ENCODE measurements at regions not wholly inside any gene's neighbourhood (a gene's known extent, or its start where the extent isn't known, plus 50 kb on each side); places are given as distances from the start of the nearest gene placed in this dataset.
"Not testable (repeated sequence)": the region's sequence is repeated elsewhere in the genome, so short reads cannot be mapped to it uniquely, and the experiment has no call there.

DNA sequence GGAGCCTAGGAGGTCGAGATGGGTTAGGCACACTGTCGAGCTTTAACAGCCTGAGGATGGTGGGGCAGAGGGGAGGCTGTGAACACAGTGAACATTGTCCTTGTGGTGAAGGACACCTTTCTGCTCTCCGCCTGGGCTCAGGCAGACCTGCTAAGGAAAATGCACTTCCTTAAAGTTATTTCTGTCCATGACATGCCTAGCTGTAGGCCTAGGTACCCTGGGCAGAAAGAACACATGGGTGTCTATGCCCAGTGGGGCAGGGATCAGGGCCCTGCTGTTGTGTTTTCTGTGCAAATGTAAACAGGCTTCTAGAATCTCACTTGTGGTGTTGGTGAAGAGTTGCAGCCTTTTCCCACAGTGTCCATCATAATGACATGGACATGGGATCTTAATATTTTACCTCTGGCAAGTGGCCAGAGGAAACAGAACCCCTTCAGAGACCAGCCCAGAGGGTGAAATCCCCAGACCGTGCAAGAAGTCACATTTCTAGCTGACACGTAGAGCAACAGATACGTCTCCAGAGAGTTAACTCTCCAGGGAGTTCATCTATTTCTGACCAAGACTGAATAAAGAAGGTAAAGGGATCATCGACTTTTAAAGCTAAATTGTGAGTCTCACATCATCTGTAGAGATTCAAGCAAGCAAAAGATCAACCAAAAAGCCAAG, 79.2 kb downstream of the C9orf152 start:
- DNase-seq: no peak

DNA sequence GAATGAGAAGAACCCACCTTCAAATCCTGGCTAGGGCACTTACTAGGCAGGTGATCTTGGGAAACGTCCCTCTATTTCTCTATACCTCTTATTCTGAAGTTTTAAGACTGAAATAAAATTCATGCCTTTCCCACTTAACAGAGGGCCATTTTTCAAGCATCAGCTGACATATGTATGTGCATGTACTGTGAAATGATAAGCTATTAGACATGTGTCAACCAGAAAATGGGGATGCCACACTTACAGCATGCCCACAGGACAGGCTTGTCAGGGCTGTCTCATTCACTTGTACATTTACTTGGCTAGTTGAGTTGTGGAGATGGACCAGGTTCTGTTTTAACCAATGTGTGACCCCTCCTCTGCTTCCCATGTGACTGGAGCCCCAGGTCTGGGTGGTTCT, 78.5 kb downstream of the C9orf152 start:
- no peak for DNase-seq

DNA sequence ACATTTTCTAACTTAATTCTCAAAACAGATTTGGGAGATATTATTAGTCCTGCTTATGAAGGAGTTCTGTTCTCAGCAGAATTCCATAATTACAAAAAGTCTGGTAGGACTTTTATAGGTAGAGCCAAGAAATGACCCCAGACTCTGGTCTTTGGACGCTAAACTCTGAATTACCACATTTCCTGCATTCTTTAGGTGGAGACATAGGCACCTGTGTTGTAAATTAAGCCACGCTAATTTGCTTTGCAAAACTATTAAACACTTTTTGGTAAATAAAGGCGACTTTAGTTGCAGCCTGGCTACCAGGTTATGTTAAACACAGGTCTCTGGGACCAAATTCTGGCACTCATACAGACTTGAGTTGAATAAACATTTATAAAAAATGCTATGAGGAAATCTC, 77.7 kb downstream of the C9orf152 start:
- no peak for DNase-seq

DNA sequence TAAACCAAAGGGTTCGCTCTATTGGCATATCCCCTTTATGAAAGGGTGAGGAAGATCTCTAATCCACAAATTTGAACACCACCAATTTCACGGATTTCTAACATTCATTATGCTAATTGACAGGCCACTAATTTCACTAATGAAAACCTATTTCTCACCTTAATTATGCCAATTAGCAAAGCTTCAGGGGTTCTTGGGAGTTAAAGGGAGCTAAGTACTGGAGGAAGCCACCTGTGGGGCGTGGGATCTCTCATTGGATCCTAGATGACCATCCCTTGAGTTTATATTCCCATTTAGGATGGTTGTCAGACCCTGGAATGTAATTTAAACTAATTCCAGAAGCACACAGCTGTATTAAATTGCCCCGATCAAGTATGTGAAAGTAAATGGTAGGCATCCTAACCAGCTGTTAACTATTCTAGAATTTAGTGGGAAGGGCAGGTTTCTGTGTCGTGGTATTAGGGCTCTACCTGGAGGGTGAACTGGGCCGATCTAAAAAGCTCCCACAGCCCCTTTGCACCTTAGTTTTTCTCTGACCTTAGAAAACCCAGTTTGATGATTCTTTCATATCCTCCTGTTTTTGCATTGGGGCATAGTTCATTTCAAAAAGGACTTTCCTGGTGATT, 77.1 kb downstream of the C9orf152 start:
- DNase-seq: no peak

DNA sequence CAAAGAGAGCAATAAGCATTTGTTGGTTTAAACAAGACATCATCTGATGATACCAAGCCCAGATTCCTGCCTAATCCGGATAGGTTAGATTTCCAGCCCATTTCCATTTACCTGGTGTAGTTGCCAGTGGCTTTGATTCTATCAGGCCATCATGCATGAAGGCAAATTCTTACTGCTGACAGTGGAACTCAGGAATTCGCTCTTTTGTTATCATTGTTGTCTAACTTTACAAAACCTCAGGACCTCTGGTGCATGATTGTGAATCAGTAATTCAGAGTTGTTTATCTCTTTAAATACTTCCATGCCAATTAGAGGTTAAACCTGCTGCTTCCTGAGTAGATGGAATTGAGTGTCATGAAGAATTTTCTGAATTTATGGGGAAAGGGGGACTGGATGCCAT, 76.5 kb downstream of the C9orf152 start:
- DNase-seq: no peak

DNA sequence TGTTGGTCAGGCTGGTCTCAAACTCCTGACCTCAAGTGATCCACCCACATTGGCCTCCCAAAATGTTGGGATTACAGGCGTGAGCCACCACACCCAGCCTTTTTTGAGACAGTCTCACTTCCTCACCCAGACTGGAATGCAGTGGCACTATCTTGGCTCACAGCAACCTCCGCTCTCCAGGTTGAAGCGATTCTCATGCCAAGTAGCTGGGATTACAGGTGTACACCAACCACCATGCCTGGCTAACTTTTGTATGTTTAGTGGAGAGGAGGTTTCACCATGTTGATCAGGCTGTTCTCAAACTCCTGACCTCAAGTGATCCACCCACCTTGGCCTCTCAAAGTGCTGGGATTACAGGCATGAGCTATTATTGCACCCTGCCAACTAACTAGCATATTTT, 75.4 kb downstream of the C9orf152 start:
- not testable (repeated sequence) for DNase-seq

DNA sequence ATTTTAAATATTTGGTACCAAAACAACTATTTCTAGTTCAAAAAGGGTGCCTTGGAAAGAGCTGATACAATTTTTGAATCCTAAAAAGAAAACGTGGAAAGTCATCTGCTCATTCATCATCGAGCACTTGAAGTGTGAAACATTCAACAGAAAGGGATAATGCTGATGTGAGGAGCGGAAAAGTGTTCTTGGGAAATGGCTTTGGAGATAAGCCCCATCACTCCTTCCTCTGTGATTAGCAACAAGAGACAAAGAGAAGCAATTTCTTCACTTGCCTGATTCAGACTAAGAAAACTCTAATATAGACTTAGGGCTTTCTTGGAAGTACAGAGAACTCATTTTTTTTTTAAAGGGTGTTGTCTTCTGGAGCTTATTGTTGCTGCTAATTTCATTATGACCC, 74.9 kb downstream of the C9orf152 start:
- no peak for DNase-seq

DNA sequence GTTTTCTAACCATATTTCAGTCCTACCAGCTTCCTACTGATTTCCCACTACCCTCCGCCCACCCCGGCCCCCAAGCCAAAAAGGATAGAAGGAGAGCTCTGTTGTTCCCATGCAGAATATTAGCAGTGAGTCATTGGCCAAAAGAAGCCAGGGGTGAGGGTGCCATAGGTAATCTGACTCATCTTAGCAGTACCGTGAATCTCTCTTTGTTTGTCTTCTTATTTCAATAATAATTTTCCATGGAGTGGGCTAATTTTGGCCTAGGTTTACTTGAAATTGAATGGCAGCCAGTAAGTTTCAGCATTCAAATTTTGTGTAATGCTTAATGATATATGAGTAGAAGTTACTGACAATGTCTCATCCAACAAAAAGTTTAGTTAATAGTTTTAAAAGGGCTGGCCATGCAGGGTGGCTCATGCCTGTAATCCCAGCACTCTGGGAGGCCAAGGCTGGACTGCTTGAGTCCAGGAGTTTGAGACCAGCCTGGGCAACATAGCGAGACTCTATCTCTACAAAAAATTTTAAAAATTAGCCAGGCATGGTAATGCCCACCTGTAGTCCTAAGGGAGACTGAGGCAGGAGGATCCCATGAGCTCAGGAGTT, 74.2 kb downstream of the C9orf152 start:
- no peak for DNase-seq

DNA sequence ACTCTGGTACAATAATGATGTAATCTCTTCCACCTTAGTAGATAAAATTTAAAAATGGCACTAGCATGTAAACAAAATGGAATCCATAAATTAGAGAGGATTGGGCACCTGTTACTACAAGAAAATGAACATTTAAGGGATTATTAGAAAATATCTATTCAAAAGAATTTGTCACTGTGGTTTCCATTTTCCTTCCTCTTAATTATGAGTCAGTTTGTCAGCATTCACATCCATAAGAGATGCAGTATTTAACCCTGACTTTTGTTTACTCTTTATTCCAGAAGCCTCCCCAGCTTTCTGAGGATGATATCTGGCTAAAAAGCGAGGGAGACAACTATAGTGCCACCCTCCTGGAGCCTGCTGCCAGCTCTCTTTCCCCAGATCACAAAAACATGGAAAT, 72.1 kb downstream of the C9orf152 start:
- no peak for DNase-seq

DNA sequence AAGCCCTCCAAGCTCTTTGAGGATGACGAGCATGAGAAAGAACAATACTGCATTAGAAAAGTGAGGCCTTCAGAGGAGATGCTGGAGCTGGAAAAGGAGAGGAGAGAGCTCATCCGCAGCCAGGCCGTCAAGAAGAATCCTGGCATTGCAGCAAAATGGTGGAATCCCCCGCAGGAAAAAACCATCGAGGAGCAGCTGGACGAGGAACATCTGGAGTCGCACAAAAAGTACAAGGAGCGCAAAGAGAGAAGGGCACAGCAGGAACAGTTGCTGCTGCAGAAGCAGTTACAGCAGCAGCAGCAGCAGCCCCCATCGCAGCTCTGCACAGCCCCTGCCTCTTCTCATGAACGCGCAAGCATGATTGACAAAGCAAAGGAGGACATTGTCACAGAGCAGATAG, 71.2 kb downstream of the C9orf152 start:
- DNase-seq: no peak

DNA sequence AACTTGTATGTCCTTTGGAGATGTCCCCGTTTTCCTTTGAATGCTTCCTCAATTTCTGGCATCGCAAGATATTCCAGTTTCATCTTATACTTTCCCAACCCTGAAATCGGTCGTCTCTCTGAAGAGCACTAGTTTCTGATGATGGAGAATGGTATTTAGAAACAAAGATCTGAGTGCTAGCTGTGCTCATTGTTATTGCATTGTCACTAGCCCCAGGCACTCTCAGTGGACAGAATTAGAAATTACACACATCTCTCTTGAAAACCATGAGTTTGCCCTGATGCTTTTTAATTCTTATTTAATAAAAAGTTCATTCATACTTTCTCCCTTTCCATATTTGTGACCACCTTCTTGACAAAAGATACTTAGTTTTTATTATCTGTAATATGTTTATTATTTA, 67.7 kb downstream of the C9orf152 start:
- DNase-seq: no peak

DNA sequence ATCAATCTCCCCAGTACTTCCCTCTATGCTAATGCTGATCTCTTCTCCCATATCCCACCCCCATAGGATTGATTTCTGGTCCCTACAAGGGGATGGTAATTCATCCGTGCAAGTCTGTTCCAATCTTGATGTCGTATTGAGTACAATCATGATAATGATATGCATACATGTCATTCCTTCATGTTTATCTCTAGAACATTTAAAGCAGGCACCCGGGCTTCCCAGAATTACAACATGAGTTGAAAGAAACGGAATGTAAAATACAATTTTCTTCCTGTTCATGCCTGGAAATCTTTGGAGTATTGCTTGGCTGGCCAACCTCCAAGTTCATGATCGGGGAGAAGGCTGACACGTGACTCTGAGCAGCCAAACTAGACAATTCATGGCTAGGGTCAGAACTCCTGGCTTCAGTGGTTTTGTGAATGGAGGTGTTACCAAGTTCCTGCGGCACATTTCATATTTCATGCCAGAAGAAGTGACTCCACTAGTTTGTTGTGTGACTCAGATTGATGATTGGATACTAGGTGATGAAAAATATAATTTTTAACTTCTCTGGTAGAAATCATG, 66.6 kb downstream of the C9orf152 start:
- no peak for DNase-seq

DNA sequence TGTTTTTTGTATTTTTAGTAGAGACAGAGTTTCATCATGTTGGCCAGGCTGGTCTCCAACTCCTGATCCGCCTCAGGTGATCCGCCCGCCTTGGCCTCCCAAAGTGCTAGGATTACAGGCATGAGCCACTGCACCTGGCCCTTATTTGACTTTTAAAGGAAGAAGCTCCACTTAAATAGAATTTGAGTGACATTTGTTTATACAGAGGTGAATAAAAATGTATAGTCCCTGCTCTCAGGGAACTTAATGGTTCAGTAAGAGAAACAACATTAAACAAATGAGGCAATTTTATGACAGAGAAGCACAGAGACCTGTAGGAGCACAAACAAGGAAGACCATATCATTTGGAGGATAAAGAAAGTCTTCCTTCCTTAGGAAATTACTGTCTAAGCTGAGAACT, 65.7 kb downstream of the C9orf152 start:
- DNase-seq: no peak

DNA sequence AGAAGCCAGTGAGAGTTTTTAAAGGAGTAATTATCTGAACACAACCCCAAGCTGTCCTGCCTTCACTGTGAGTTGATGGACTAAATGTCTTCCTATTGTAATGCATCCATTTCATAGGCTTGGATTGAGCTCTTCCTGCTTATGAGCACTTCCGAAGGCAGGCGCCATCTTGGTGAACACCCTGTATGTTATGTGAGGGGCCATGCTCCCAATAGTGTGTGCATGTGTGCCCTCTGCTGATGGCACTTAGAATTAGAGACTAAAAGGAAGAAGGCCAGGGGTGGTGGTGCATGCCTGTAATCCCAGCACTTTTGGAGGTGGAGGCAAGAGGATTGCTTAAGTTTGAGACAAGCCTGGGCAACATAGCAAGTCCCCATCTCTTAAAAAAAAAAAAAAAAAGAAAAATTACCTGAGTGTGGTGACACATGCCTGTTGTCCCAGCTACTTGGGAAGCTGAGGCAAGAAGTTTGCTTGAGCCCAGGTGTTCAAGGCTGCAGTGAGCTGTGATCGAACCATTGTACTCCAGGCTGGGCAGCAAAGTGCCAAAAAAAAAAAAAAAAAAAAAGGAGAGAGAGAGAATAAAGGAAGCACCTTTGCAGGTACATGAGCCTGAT, 65.0 kb downstream of the C9orf152 start:
- DNase-seq: no peak

DNA sequence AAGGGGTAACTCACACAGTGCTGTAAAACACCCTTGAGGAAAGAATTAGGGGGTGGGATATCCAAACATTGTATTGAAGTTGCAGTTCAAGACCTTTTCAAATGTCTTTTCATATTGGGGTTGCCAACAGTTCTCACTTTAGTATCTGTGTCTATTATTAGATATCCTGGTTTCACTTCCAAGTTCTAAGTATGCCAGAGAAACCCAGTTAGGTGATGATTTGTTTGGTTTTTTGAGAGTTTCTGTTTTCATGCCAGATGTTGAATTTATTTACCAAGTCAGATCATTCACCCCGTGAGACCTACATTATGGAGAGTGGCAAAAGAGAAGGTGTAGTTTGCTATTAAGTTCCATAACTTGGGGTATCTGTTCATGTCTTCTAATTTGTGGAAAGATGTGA, 64.5 kb downstream of the C9orf152 start:
- DNase-seq: no peak

DNA sequence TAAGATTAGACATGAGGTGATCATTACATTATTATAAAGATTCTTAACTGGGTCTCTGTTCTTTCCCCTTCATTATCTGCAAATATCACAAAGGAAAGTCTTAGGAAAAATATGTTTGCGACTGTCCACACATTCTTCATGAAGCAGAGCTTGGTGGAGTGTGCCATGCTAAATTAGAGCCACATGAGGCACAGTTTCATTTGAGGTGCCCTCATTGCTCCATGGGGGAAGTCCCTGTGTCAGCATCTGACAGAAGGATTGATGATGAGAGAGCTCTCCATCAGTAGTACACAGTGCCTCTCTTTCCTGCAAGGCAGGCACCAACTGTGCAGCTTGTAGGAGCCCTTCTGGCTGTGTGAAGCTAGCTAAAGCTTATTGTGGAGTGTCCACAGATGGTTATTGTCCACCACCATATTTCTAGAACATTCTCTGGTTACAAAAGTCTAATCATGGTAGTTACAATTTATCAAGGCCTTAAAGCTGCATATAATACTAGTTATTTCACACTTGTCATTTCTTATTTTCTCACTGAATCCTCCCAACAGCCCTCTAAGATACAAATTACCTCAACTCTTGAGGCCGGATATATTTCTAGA, 63.9 kb downstream of the C9orf152 start:
- DNase-seq: no peak

DNA sequence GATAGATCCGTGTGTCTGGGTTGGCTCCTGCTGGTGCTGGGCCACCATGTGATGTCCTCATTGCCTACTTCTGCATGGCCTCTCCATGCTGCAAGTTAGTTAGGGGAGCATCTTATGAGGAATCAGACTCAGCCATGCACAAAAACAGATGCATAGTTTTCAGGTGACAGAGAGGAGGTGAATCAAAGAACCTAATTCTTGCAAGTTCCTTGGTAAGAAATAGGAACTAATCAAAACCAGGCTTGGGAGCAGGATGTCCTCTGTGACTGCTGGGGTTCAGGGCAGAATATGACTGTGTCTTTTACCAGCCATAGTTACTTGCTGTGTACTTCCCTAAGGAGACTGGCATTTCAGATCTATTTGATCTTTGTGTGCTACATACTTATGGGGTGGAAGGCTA, 61.6 kb downstream of the C9orf152 start:
- no peak for DNase-seq

DNA sequence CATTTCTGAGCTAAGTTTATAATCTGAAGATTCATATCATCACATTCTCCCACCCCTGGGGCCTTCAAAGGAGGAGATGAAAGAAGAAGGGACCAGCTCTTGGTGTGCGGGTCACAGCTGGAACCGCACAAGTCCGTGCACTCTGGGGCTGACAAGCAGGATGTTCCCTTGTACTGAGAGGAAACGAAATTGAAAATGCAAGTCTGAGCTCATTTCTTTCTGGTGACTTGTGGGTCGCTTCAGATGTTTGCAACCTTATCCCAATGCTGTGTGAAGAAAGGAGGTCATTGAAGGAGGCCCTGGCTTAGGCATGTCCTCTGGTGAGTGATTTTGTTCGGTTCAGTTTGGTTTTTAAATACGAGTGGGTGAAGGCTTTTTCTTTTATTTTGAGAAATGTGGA, 59.6 kb downstream of the C9orf152 start:
- DNase-seq: no peak

DNA sequence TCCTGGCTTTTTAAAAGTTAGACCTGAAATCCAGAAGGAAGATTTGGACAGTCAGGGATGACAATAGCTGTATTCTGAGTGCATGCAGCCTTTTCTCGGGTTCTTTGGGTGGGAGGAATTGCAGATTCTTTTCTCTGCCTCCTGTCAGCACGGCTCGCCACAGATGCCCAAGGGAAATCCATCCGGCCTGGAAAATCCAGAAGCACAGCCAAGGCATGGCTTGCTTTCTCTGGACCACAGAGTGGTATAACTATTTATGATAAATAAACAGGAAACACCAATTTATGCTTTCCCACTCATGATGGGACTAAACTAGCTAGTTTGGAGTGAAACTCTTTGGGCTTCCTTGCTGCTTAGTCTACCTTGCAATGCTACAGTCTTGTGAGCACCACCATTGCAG, 59.1 kb downstream of the C9orf152 start:
- no peak for DNase-seq
